ENCODE measurements at regions not wholly inside any gene's neighbourhood (a gene's known extent, or its start where the extent isn't known, plus 50 kb on each side); places are given as distances from the start of the nearest gene placed in this dataset.

DNA sequence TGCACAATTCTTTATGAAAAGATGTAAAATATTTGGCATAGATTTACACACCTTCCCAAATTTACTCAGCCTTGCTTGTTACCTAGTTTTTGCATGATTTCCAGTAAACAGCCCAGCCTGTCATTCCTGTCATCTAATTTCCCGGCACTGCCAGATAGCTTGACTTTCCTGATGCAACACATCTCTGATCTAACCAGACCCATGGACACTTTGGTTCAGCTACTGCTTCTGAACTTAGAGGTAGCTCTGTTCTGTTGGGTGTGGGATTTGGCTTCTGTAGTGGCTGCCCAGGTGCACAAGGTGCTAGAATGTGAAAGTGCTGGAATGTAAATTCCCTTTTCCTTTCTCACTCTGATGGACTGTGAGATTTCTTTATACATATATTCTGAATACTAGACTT is 1033.5 kb downstream of the SLITRK1 start:
- Histone ChIP-seq H3F3A (ENCODE audit: insufficient read depth, low read length, poor library complexity, severe bottlenecking) (no peaks in the 10 kb centered on the region), H3K27ac (ENCODE audit: low read length) (no peak overlapping the region), H3K79me2 (replicated peaks; ENCODE audit: insufficient read depth, low read length) (no peaks in the 10 kb centered on the region), H4K20me1 (ENCODE audit: insufficient read depth) (no peaks in the 10 kb centered on the region), H3K4me2 (ENCODE audit: low read length) (no peak overlapping the region), H3K27me3 (ENCODE audit: insufficient read depth, low read depth, low read length) (no peaks in the 10 kb centered on the region), H3K9ac (ENCODE audit: low read length) (no peak overlapping the region), H3K9me3 (ENCODE audit: low read length) (no peaks in the 10 kb centered on the region), H3K36me3 (ENCODE audit: insufficient read depth, low read length) (no peaks in the 10 kb centered on the region), H3K4me3 (ENCODE audit: low read length) (no peak overlapping the region), H2AFZ (ENCODE audit: low read depth, low read length) (no peak overlapping the region), H3K9me2 (ENCODE audit: insufficient read depth, low read length) (no peaks in the 10 kb centered on the region)
- no peak for TF ChIP-seq RAD21 (conservative IDR thresholded peaks at IDR 0.05)
- TF ChIP-seq, protein P1, sequence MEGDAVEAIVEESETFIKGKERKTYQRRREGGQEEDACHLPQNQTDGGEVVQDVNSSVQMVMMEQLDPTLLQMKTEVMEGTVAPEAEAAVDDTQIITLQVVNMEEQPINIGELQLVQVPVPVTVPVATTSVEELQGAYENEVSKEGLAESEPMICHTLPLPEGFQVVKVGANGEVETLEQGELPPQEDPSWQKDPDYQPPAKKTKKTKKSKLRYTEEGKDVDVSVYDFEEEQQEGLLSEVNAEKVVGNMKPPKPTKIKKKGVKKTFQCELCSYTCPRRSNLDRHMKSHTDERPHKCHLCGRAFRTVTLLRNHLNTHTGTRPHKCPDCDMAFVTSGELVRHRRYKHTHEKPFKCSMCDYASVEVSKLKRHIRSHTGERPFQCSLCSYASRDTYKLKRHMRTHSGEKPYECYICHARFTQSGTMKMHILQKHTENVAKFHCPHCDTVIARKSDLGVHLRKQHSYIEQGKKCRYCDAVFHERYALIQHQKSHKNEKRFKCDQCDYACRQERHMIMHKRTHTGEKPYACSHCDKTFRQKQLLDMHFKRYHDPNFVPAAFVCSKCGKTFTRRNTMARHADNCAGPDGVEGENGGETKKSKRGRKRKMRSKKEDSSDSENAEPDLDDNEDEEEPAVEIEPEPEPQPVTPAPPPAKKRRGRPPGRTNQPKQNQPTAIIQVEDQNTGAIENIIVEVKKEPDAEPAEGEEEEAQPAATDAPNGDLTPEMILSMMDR (IDR thresholded peaks at IDR 0.05; ENCODE audit: poor library complexity, severe bottlenecking) = no peak
- no peak for TF ChIP-seq MXI1 (conservative IDR thresholded peaks at IDR 0.05; ENCODE audit: poor library complexity, severe bottlenecking)
- TF ChIP-seq EZH2 (IDR thresholded peaks at IDR 0.05; ENCODE audit: borderline replicate concordance, insufficient read depth, low read length, poor library complexity, severe bottlenecking) = no peak
- TF ChIP-seq EP300 (conservative IDR thresholded peaks at IDR 0.05; ENCODE audit: poor library complexity, severe bottlenecking) = no peak
- TF ChIP-seq TAF1 (IDR thresholded peaks at IDR 0.05; ENCODE audit: low read depth) = no peak
- TF ChIP-seq SMC3 (conservative IDR thresholded peaks at IDR 0.05; ENCODE audit: poor library complexity) = no peak
- TF ChIP-seq, protein P2, sequence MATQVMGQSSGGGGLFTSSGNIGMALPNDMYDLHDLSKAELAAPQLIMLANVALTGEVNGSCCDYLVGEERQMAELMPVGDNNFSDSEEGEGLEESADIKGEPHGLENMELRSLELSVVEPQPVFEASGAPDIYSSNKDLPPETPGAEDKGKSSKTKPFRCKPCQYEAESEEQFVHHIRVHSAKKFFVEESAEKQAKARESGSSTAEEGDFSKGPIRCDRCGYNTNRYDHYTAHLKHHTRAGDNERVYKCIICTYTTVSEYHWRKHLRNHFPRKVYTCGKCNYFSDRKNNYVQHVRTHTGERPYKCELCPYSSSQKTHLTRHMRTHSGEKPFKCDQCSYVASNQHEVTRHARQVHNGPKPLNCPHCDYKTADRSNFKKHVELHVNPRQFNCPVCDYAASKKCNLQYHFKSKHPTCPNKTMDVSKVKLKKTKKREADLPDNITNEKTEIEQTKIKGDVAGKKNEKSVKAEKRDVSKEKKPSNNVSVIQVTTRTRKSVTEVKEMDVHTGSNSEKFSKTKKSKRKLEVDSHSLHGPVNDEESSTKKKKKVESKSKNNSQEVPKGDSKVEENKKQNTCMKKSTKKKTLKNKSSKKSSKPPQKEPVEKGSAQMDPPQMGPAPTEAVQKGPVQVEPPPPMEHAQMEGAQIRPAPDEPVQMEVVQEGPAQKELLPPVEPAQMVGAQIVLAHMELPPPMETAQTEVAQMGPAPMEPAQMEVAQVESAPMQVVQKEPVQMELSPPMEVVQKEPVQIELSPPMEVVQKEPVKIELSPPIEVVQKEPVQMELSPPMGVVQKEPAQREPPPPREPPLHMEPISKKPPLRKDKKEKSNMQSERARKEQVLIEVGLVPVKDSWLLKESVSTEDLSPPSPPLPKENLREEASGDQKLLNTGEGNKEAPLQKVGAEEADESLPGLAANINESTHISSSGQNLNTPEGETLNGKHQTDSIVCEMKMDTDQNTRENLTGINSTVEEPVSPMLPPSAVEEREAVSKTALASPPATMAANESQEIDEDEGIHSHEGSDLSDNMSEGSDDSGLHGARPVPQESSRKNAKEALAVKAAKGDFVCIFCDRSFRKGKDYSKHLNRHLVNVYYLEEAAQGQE (IDR thresholded peaks at IDR 0.05; ENCODE audit: borderline replicate concordance) = no peak
- no peak for TF ChIP-seq POLR2AphosphoS5 (IDR thresholded peaks at IDR 0.05)

DNA sequence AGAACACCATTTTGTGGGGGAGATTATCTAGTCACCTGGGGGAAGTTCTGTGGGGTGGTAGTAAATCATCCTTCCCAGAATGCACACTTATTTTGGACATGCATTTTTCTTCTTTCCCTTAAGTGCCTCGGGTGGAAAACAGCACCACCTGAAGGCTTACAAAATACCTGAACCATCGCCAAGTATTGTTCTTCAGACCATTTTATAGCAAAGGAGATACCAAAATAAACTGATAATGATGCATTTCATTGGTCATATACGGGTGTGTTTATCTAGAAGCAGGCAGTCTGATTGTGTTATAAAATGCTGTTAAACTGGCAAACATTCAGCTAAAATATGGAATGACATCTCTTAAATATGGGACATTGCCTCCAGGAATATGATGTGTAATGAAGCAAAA is 1034.7 kb downstream of the SLITRK1 start:
- H3K4me3 ChIP-seq (ENCODE audit: low read length) = no peak overlapping the region
- no peak for TF ChIP-seq EZH2 (IDR thresholded peaks at IDR 0.05; ENCODE audit: borderline replicate concordance, insufficient read depth, low read length, poor library complexity, severe bottlenecking)
- TF ChIP-seq RAD21 (conservative IDR thresholded peaks at IDR 0.05) = no peak
- TF ChIP-seq, protein P2 (IDR thresholded peaks at IDR 0.05; ENCODE audit: borderline replicate concordance) = no peak
- no peak for TF ChIP-seq TAF1 (IDR thresholded peaks at IDR 0.05; ENCODE audit: low read depth)
- TF ChIP-seq MXI1 (conservative IDR thresholded peaks at IDR 0.05; ENCODE audit: poor library complexity, severe bottlenecking) = no peak
- TF ChIP-seq, protein P1 (IDR thresholded peaks at IDR 0.05; ENCODE audit: poor library complexity, severe bottlenecking) = no peak
- no peak for TF ChIP-seq POLR2AphosphoS5 (IDR thresholded peaks at IDR 0.05)
- no peak for TF ChIP-seq SMC3 (conservative IDR thresholded peaks at IDR 0.05; ENCODE audit: poor library complexity)
- no peak for TF ChIP-seq EP300 (conservative IDR thresholded peaks at IDR 0.05; ENCODE audit: poor library complexity, severe bottlenecking)
- no peak overlapping the region for H3K9ac ChIP-seq (ENCODE audit: low read length)
- no peak overlapping the region for H2AFZ ChIP-seq (ENCODE audit: low read depth, low read length)
- H3K36me3 ChIP-seq (ENCODE audit: insufficient read depth, low read length) = no peaks in the 10 kb centered on the region
- H3F3A ChIP-seq (ENCODE audit: insufficient read depth, low read length, poor library complexity, severe bottlenecking) = no peaks in the 10 kb centered on the region
- H3K9me3 ChIP-seq (ENCODE audit: low read length) = no peaks in the 10 kb centered on the region
- no peak overlapping the region for H3K27ac ChIP-seq (ENCODE audit: low read length)
- no peaks in the 10 kb centered on the region for H3K9me2 ChIP-seq (ENCODE audit: insufficient read depth, low read length)
- no peaks in the 10 kb centered on the region for H4K20me1 ChIP-seq (ENCODE audit: insufficient read depth)
- H3K79me2 ChIP-seq (replicated peaks; ENCODE audit: insufficient read depth, low read length) = no peaks in the 10 kb centered on the region
- no peak overlapping the region for H3K4me2 ChIP-seq (ENCODE audit: low read length)
- H3K27me3 ChIP-seq (ENCODE audit: insufficient read depth, low read depth, low read length) = no peaks in the 10 kb centered on the region
